K562 (cell line): ENCODE measurements at regions not wholly inside any gene's neighbourhood (a gene's known extent, or its start where the extent isn't known, plus 50 kb on each side); places are given as distances from the start of the nearest gene placed in this dataset.

Source experiments
- ATAC-seq: fragments of 200-7000 bp; cut with Tn5 transposase; 3 replicates; pipeline ENCODE4 v1.9.1; 2020; ENCODE audit warnings: moderate library complexity
- BruUV-seq: library from RNA; stranded (reverse); fragments of 400-500 nt; replicated peaks from 2 replicates; lab custom pipeline; 2021; lab: Mats Ljungman, UMichigan
- CTCF ChIA-PET: fragments of 300-600 bp; formaldehyde crosslinking; extraction: SDS; loops from one replicate; lab custom pipeline; 2021; ENCODE audit warnings: low intra/inter-chr PET ratio; lab: Yijun Ruan, JAX
- POLR2A ChIA-PET: fragments of 300-600, 350-650 bp; sonication (Branson Sonifier 250); formaldehyde crosslinking; extraction: SDS; loops from one replicate; lab custom pipeline; 2021; ENCODE audit warnings: antibody characterized with exemption, inconsistent platforms; lab: Yijun Ruan, JAX
- DNase-seq, 4 experiments: peaks; one replicate each; pipeline versions ENCODE4 v3.0.0 to v3.0.0-alpha.2; 2011 to 2018; ENCODE audit warnings: low spot score in 3 of 4, mixed read lengths in 3 of 4; ENCODE audit errors: extremely low read depth in 1 of 4
- FAIRE-seq: peaks from 2 replicates; lab custom pipeline; 2011; peaks lifted over from hg19 to GRCh38; lab: Jason Lieb, UNC
- H2AFZ ChIP-seq: 2 replicates; pipeline ENCODE4 v1.6.0; 2011; ENCODE audit warnings: low read depth, low read length, control low read depth, inconsistent platforms
- H3K27ac ChIP-seq: fragments of 200-600 bp; 3 replicates; pipeline ENCODE4 v1.8.0; 2011; ENCODE audit warnings: low read depth, mild to moderate bottlenecking, control low read depth, inconsistent platforms, low read length, moderate library complexity, mixed read lengths; ENCODE audit errors: extremely low read depth
- H3K27me3 ChIP-seq, 2 experiments: fragments of 300-600 bp in 1 of 2; 2 replicates in 1 of 2; 3 replicates in 1 of 2; pipeline versions ENCODE4 v1.6.0 to v1.8.0; 2011; ENCODE audit warnings: inconsistent platforms in 2 of 2, low read length in 2 of 2, mild to moderate bottlenecking in 1 of 2, mixed read lengths in 1 of 2, moderate library complexity in 1 of 2; ENCODE audit not compliant: control insufficient read depth in 2 of 2, insufficient read depth in 2 of 2
- H3K36me3 ChIP-seq: fragments of 300-600 bp; 3 replicates; pipeline ENCODE4 v1.8.0; 2011; ENCODE audit warnings: mild to moderate bottlenecking, low read length, inconsistent platforms; ENCODE audit not compliant: control insufficient read depth, insufficient read depth
- H3K4me1 ChIP-seq, 2 experiments: fragments of 200-600 bp in 1 of 2; replicated peaks in 1 of 2; 2 replicates in 1 of 2; 3 replicates in 1 of 2; pipeline versions ENCODE4 v1.5.1 to v1.8.0; 2011; ENCODE audit warnings: inconsistent platforms in 2 of 2, low read length in 2 of 2, mild to moderate bottlenecking in 1 of 2, mixed read lengths in 1 of 2, moderate library complexity in 1 of 2; ENCODE audit not compliant: control insufficient read depth in 2 of 2, insufficient read depth in 2 of 2
- H3K4me2 ChIP-seq: 2 replicates; pipeline ENCODE4 v1.6.1; 2011; ENCODE audit warnings: low read length, control low read depth, inconsistent platforms, mixed read lengths; ENCODE audit not compliant: insufficient read depth
- H3K4me3 ChIP-seq: fragments of 200-600 bp; sonication (generic), shearing (Covaris generic); 2 replicates; pipeline ENCODE4 v1.5.1; 2016; ENCODE audit warnings: control low read depth, inconsistent platforms
- H3K79me2 ChIP-seq: fragments of 200-600 bp; 3 replicates; pipeline ENCODE4 v1.8.0; 2011; ENCODE audit warnings: low read length, inconsistent platforms; ENCODE audit not compliant: control insufficient read depth, insufficient read depth
- H3K9ac ChIP-seq, 2 experiments: 2 replicates each; pipeline versions ENCODE4 v1.6.0 to v1.6.1; 2011; ENCODE audit warnings: low read depth in 2 of 2, low read length in 2 of 2, control low read depth in 1 of 2, inconsistent platforms in 1 of 2, mild to moderate bottlenecking in 1 of 2, mixed read lengths in 1 of 2; ENCODE audit not compliant: insufficient read depth in 1 of 2
- H3K9me1 ChIP-seq: one replicate; pipeline ENCODE4 v1.6.0; 2011; ENCODE audit warnings: inconsistent platforms, mild to moderate bottlenecking, low read length, moderate library complexity; ENCODE audit not compliant: control insufficient read depth, insufficient read depth
- H3K9me3 ChIP-seq: replicated peaks from 2 replicates; pipeline ENCODE4 v1.5.1; 2011; ENCODE audit warnings: low read depth, low read length, inconsistent platforms; ENCODE audit not compliant: control insufficient read depth, insufficient read depth
- H4K20me1 ChIP-seq: replicated peaks from 2 replicates; pipeline ENCODE4 v1.6.1; 2011; ENCODE audit warnings: low read length, inconsistent platforms, mixed read lengths; ENCODE audit not compliant: control insufficient read depth, insufficient read depth
- CREM ChIP-seq: IDR thresholded peaks from 2 replicates; pipeline ENCODE4 v1.6.1; 2014; ENCODE audit warnings: antibody characterized with exemption, low read depth
- EZH2 ChIP-seq: IDR thresholded peaks from 2 replicates; pipeline ENCODE4 v1.6.1; 2012; ENCODE audit warnings: low read depth, mild to moderate bottlenecking, inconsistent platforms, low read length, borderline replicate concordance
- GABPB1 ChIP-seq: sonication (generic); formaldehyde crosslinking; IDR thresholded peaks from 2 replicates; pipeline ENCODE4 v1.8.0; 2022; ENCODE audit warnings: mild to moderate bottlenecking, missing genetic modification reagents
- GATAD2B ChIP-seq: fragments of 450-650 bp; IDR thresholded peaks from 2 replicates; pipeline ENCODE4 v1.6.1; 2017; ENCODE audit warnings: mild to moderate bottlenecking, borderline replicate concordance
- HCFC1 ChIP-seq: IDR thresholded peaks from 2 replicates; pipeline ENCODE4 v1.6.1; 2012; ENCODE audit warnings: low read depth, low read length, improper control_type of control experiment
- JUNB ChIP-seq: fragments of 450-650 bp; formaldehyde crosslinking; conservative IDR thresholded peaks from 2 replicates; pipeline ENCODE4 v1.4.0; 2020; ENCODE audit warnings: mild to moderate bottlenecking
- KDM5B ChIP-seq: fragments of 200-600 bp; sonication (generic); IDR thresholded peaks from 2 replicates; pipeline ENCODE4 v1.6.1; 2012; ENCODE audit warnings: low read depth, mild to moderate bottlenecking, moderate library complexity, low read length, control low read depth, inconsistent platforms; ENCODE audit not compliant: insufficient replicate concordance
- KLF1 ChIP-seq: fragments of 450-650 bp; IDR thresholded peaks from 2 replicates; pipeline ENCODE4 v1.6.1; 2016; ENCODE audit warnings: missing genetic modification characterization, missing compliant biosample characterization
- MEF2D ChIP-seq: conservative IDR thresholded peaks from 2 replicates; pipeline ENCODE4 v1.6.1; 2016; ENCODE audit warnings: low read depth, missing genetic modification characterization, missing compliant biosample characterization
- NONO ChIP-seq, 2 experiments: fragments of 200-400 bp in 1 of 2; fragments of 450-650 bp in 1 of 2; formaldehyde crosslinking in 1 of 2; IDR thresholded peaks; 2 replicates each; pipeline ENCODE4 v1.6.1; 2017; ENCODE audit warnings: low read depth in 2 of 2, mild to moderate bottlenecking in 2 of 2, moderate library complexity in 2 of 2, low read length in 1 of 2
- NR2F6 ChIP-seq: fragments of 450-650 bp; formaldehyde crosslinking; IDR thresholded peaks from 2 replicates; pipeline ENCODE4 v1.4.0; 2020; ENCODE audit warnings: mild to moderate bottlenecking
- ZBED1 ChIP-seq: IDR thresholded peaks from 2 replicates; pipeline ENCODE4 v1.6.1; 2014
- ZBTB17 ChIP-seq: fragments of 450-650 bp; formaldehyde crosslinking; IDR thresholded peaks from 2 replicates; pipeline ENCODE4 v1.4.0; 2020; ENCODE audit warnings: mild to moderate bottlenecking
- ZBTB7A ChIP-seq: IDR thresholded peaks from 2 replicates; pipeline ENCODE4 v1.6.1; 2011; ENCODE audit warnings: low read depth, mild to moderate bottlenecking, low read length, moderate library complexity, borderline replicate concordance; ENCODE audit not compliant: control insufficient read depth
- ZNF23 ChIP-seq: fragments of 250-450 bp; sonication (Bioruptor Pico); IDR thresholded peaks from 2 replicates; pipeline ENCODE4 v1.4.0; 2020; ENCODE audit warnings: mild to moderate bottlenecking
- ZNF589 ChIP-seq: fragments of 200-800 bp; sonication (Bioruptor generic); IDR thresholded peaks from 2 replicates; pipeline ENCODE4 v1.6.1; 2016; ENCODE audit warnings: low read depth, missing genetic modification characterization, missing compliant biosample characterization
- ZNF76 ChIP-seq: fragments of 250-450 bp; sonication (Bioruptor Pico); IDR thresholded peaks from 2 replicates; pipeline ENCODE4 v1.4.0; 2020; ENCODE audit warnings: mild to moderate bottlenecking, moderate library complexity, borderline replicate concordance
- WGBS: fragments of 100-300 bp; shearing (Covaris generic); methylation state at CpG from one replicate; pipeline ENCODE4 v1.1.6; 2016; ENCODE audit warnings: low coverage, mixed read lengths; ENCODE audit not compliant: insufficient coverage; ENCODE audit errors: missing lambda C conversion rate; 5-methylcytosine and 5-hydroxymethylcytosine counted together
- in situ Hi-C: fragments of 300-500 bp; cut with MboI; formaldehyde crosslinking; loops from 4 replicates; pipeline ENCODE4 v1.15.0; 2018; ENCODE audit warnings: inconsistent platforms, mixed read lengths
- intact Hi-C: fragments of 100-400 bp; cut with micrococcal nuclease; formaldehyde crosslinking; loops from 2 replicates; pipeline ENCODE4 v1.14.2; 2022
- TF ChIP-seq, protein P1 (sequence below): sonication (generic); formaldehyde crosslinking; IDR thresholded peaks from 2 replicates; pipeline ENCODE4 v1.8.1; 2022; ENCODE audit warnings: missing genetic modification reagents
- TF ChIP-seq, protein P2 (sequence below): fragments of 150-350 bp; conservative IDR thresholded peaks from 2 replicates; pipeline ENCODE4 v1.6.1; 2014; ENCODE audit warnings: low read length
- TF ChIP-seq, protein P3 (sequence below): fragments of 250-450 bp; sonication (Bioruptor Pico); IDR thresholded peaks from 2 replicates; pipeline ENCODE4 v1.9.0; 2021; ENCODE audit warnings: mild to moderate bottlenecking

DNA sequence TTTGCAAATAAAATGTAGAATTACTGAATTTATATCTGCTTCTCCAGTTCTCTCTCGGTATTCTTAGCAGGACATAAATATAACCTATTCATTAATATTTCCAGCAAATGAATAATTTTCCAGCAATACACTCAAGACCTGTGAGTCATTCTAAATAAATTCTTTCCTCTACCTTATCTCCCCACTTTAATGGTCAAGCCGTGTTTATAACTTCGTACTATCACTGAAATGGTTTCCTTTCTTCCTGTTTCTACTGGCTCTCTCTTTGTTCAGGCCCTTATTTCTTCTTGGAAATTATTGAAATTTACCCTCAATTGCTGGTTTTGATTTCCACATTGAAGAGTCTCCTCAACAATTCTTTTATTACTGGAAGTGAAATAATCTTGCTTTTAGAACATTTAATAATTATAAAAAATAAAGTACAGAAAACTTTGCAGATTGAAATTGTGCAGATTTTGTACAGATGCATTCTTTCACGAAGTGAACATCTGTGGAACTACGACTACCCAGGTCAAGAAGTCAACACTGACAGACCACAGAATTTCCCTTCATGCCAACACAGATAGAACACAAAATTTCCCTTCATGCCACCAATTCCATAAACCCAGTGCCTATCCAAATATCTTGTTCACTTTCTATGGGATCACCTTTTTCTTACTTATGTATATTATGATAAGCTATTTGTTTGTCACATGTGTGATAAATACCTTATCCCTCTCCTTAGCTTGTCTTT, 205.7 kb downstream of the FAT4 start (continued):
- TF ChIP-seq, protein P1, sequence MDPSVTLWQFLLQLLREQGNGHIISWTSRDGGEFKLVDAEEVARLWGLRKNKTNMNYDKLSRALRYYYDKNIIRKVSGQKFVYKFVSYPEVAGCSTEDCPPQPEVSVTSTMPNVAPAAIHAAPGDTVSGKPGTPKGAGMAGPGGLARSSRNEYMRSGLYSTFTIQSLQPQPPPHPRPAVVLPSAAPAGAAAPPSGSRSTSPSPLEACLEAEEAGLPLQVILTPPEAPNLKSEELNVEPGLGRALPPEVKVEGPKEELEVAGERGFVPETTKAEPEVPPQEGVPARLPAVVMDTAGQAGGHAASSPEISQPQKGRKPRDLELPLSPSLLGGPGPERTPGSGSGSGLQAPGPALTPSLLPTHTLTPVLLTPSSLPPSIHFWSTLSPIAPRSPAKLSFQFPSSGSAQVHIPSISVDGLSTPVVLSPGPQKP = no peak
- TF ChIP-seq KDM5B = no peak
- TF ChIP-seq ZNF23 (CRISPR knock-in tag) = no peak
- TF ChIP-seq ZNF76 (CRISPR knock-in tag) = no peak
- no peak for TF ChIP-seq GABPB1 (CRISPR knock-in tag)
- TF ChIP-seq CREM = no peak
- no peak for TF ChIP-seq ZBED1
- no peak for TF ChIP-seq KLF1 (tag)
- TF ChIP-seq ZBTB17 (CRISPR knock-in tag) = no peak
- no peak for TF ChIP-seq MEF2D
- TF ChIP-seq NONO (IDR thresholded peaks at IDR 0.05; ENCODE audit: low read depth in 2 of 2, low read length in 1 of 2) = no peak
- no peak for TF ChIP-seq ZBTB7A

DNA sequence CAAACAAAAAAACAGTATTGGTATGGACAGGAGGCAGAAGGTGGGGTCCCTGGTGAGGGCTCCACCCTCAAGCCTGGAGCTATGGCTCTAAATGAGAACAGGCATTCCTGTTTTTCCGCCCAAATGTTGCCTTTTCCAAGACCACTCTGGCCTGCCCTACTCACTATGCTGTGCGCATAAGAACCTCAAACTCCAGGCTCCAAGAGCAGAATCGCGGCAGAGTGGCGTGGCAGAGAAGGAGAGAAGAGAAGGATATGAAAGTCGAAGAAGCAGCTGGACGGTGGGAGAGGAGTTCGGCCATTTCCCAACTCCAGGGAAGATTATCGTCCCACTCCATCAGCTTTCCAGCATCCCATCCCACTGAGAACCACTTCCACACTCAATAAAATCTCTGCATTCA, 207.8 kb downstream of the FAT4 start:
- H3K9me3 ChIP-seq = no peaks in the 10 kb centered on the region
- H3K4me3 ChIP-seq = no peak overlapping the region
- ChIA-PET POLR2A (no interaction called here), CTCF (no interaction called here)
- no peaks in the 10 kb centered on the region for H3K4me1 ChIP-seq
- intact Hi-C loops = no loop called here
- DNase-seq (no peak), ATAC-seq (no peak), FAIRE-seq (no peak)
- H3K27ac ChIP-seq = no peak overlapping the region
- H4K20me1 ChIP-seq = no peaks in the 10 kb centered on the region
- H3K9me1 ChIP-seq = no peaks in the 10 kb centered on the region
- no peak overlapping the region for H2AFZ ChIP-seq
- H3K79me2 ChIP-seq = no peaks in the 10 kb centered on the region
- BruUV-seq = no TSS peak
- H3K9ac ChIP-seq = no peak overlapping the region
- no peaks in the 10 kb centered on the region for H3K36me3 ChIP-seq
- WGBS = 2% methylated on average over 9 of the region's 9 CpGs
- H3K27me3 ChIP-seq = no peaks in the 10 kb centered on the region
- H3K4me2 ChIP-seq = no peak overlapping the region
- in situ Hi-C loops = no loop called here
- TF ChIP-seq, protein P2, sequence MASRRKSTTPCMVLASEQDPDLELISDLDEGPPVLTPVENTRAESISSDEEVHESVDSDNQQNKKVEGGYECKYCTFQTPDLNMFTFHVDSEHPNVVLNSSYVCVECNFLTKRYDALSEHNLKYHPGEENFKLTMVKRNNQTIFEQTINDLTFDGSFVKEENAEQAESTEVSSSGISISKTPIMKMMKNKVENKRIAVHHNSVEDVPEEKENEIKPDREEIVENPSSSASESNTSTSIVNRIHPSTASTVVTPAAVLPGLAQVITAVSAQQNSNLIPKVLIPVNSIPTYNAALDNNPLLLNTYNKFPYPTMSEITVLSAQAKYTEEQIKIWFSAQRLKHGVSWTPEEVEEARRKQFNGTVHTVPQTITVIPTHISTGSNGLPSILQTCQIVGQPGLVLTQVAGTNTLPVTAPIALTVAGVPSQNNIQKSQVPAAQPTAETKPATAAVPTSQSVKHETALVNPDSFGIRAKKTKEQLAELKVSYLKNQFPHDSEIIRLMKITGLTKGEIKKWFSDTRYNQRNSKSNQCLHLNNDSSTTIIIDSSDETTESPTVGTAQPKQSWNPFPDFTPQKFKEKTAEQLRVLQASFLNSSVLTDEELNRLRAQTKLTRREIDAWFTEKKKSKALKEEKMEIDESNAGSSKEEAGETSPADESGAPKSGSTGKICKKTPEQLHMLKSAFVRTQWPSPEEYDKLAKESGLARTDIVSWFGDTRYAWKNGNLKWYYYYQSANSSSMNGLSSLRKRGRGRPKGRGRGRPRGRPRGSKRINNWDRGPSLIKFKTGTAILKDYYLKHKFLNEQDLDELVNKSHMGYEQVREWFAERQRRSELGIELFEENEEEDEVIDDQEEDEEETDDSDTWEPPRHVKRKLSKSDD = no peak
- TF ChIP-seq GATAD2B (no peak), KLF1 (tag) (no peak), ZNF589 (CRISPR knock-in tag) (no peak), JUNB (no peak), NR2F6 (no peak), HCFC1 (no peak), EZH2 (no peak)
- TF ChIP-seq, protein P3, sequence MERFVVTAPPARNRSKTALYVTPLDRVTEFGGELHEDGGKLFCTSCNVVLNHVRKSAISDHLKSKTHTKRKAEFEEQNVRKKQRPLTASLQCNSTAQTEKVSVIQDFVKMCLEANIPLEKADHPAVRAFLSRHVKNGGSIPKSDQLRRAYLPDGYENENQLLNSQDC (CRISPR knock-in tag) = no peak
